K562 (cell line): ENCODE measurements at regions not wholly inside any gene's neighbourhood (a gene's known extent, or its start where the extent isn't known, plus 50 kb on each side); places are given as distances from the start of the nearest gene placed in this dataset.

Experiments
- ATAC-seq: fragments of 200-7000 bp; cut with Tn5 transposase; 3 replicates; pipeline ENCODE4 v1.9.1; 2020; ENCODE audit warnings: moderate library complexity
- BruUV-seq: library from RNA; stranded (reverse); fragments of 400-500 nt; replicated peaks from 2 replicates; lab custom pipeline; 2021; lab: Mats Ljungman, UMichigan
- CTCF ChIA-PET: fragments of 300-600 bp; formaldehyde crosslinking; extraction: SDS; loops from one replicate; lab custom pipeline; 2021; ENCODE audit warnings: low intra/inter-chr PET ratio; lab: Yijun Ruan, JAX
- POLR2A ChIA-PET: fragments of 300-600, 350-650 bp; sonication (Branson Sonifier 250); formaldehyde crosslinking; extraction: SDS; loops from one replicate; lab custom pipeline; 2021; ENCODE audit warnings: antibody characterized with exemption, inconsistent platforms; lab: Yijun Ruan, JAX
- DNase-seq, 4 experiments: peaks; one replicate each; pipeline versions ENCODE4 v3.0.0 to v3.0.0-alpha.2; 2011 to 2018; ENCODE audit warnings: low spot score in 3 of 4, mixed read lengths in 3 of 4; ENCODE audit errors: extremely low read depth in 1 of 4
- FAIRE-seq: peaks from 2 replicates; lab custom pipeline; 2011; peaks lifted over from hg19 to GRCh38; lab: Jason Lieb, UNC
- H2AFZ ChIP-seq: 2 replicates; pipeline ENCODE4 v1.6.0; 2011; ENCODE audit warnings: low read depth, low read length, control low read depth, inconsistent platforms
- H3K27ac ChIP-seq: fragments of 200-600 bp; 3 replicates; pipeline ENCODE4 v1.8.0; 2011; ENCODE audit warnings: low read depth, mild to moderate bottlenecking, control low read depth, inconsistent platforms, low read length, moderate library complexity, mixed read lengths; ENCODE audit errors: extremely low read depth
- H3K27me3 ChIP-seq, 2 experiments: fragments of 300-600 bp in 1 of 2; 2 replicates in 1 of 2; 3 replicates in 1 of 2; pipeline versions ENCODE4 v1.6.0 to v1.8.0; 2011; ENCODE audit warnings: inconsistent platforms in 2 of 2, low read length in 2 of 2, mild to moderate bottlenecking in 1 of 2, mixed read lengths in 1 of 2, moderate library complexity in 1 of 2; ENCODE audit not compliant: control insufficient read depth in 2 of 2, insufficient read depth in 2 of 2
- H3K36me3 ChIP-seq: fragments of 300-600 bp; 3 replicates; pipeline ENCODE4 v1.8.0; 2011; ENCODE audit warnings: mild to moderate bottlenecking, low read length, inconsistent platforms; ENCODE audit not compliant: control insufficient read depth, insufficient read depth
- H3K4me1 ChIP-seq, 2 experiments: fragments of 200-600 bp in 1 of 2; replicated peaks in 1 of 2; 2 replicates in 1 of 2; 3 replicates in 1 of 2; pipeline versions ENCODE4 v1.5.1 to v1.8.0; 2011; ENCODE audit warnings: inconsistent platforms in 2 of 2, low read length in 2 of 2, mild to moderate bottlenecking in 1 of 2, mixed read lengths in 1 of 2, moderate library complexity in 1 of 2; ENCODE audit not compliant: control insufficient read depth in 2 of 2, insufficient read depth in 2 of 2
- H3K4me2 ChIP-seq: 2 replicates; pipeline ENCODE4 v1.6.1; 2011; ENCODE audit warnings: low read length, control low read depth, inconsistent platforms, mixed read lengths; ENCODE audit not compliant: insufficient read depth
- H3K4me3 ChIP-seq: fragments of 200-600 bp; sonication (generic), shearing (Covaris generic); 2 replicates; pipeline ENCODE4 v1.5.1; 2016; ENCODE audit warnings: control low read depth, inconsistent platforms
- H3K79me2 ChIP-seq: fragments of 200-600 bp; 3 replicates; pipeline ENCODE4 v1.8.0; 2011; ENCODE audit warnings: low read length, inconsistent platforms; ENCODE audit not compliant: control insufficient read depth, insufficient read depth
- H3K9ac ChIP-seq, 2 experiments: 2 replicates each; pipeline versions ENCODE4 v1.6.0 to v1.6.1; 2011; ENCODE audit warnings: low read depth in 2 of 2, low read length in 2 of 2, control low read depth in 1 of 2, inconsistent platforms in 1 of 2, mild to moderate bottlenecking in 1 of 2, mixed read lengths in 1 of 2; ENCODE audit not compliant: insufficient read depth in 1 of 2
- H3K9me1 ChIP-seq: one replicate; pipeline ENCODE4 v1.6.0; 2011; ENCODE audit warnings: inconsistent platforms, mild to moderate bottlenecking, low read length, moderate library complexity; ENCODE audit not compliant: control insufficient read depth, insufficient read depth
- H3K9me3 ChIP-seq: replicated peaks from 2 replicates; pipeline ENCODE4 v1.5.1; 2011; ENCODE audit warnings: low read depth, low read length, inconsistent platforms; ENCODE audit not compliant: control insufficient read depth, insufficient read depth
- H4K20me1 ChIP-seq: replicated peaks from 2 replicates; pipeline ENCODE4 v1.6.1; 2011; ENCODE audit warnings: low read length, inconsistent platforms, mixed read lengths; ENCODE audit not compliant: control insufficient read depth, insufficient read depth
- CAMTA2 ChIP-seq: fragments of 250-450 bp; sonication (Bioruptor Pico); conservative IDR thresholded peaks from 2 replicates; pipeline ENCODE4 v1.5.1; 2022
- CBFA2T3 ChIP-seq: fragments of 450-650 bp; IDR thresholded peaks from 2 replicates; pipeline ENCODE4 v1.6.1; 2017
- ETV1 ChIP-seq: fragments of 450-650 bp; conservative IDR thresholded peaks from 2 replicates; pipeline ENCODE4 v1.6.1; 2016; ENCODE audit warnings: missing genetic modification characterization, control low read depth, low read depth, missing compliant biosample characterization
- GABPA ChIP-seq: fragments of 200-800 bp; sonication (Bioruptor generic); conservative IDR thresholded peaks from 2 replicates; pipeline ENCODE4 v1.6.1; 2016; ENCODE audit warnings: low read depth, missing genetic modification characterization, missing compliant biosample characterization
- GABPB2 ChIP-seq: fragments of 250-450 bp; sonication (Bioruptor Pico); conservative IDR thresholded peaks from 2 replicates; pipeline ENCODE4 v1.5.1; 2021; ENCODE audit warnings: mild to moderate bottlenecking
- MAZ ChIP-seq, 2 experiments: fragments of 450-650 bp in 1 of 2; sonication (generic) in 1 of 2; formaldehyde crosslinking; IDR thresholded peaks in 1 of 2; conservative IDR thresholded peaks in 1 of 2; 2 replicates each; pipeline versions ENCODE4 v1.4.0 to v1.5.0; 2020; ENCODE audit warnings: mild to moderate bottlenecking in 1 of 2, missing genetic modification reagents in 1 of 2
- PCBP2 ChIP-seq: fragments of 200-400 bp; formaldehyde crosslinking; IDR thresholded peaks from 2 replicates; pipeline ENCODE4 v1.6.1; 2018; ENCODE audit warnings: low read length, low read depth, mild to moderate bottlenecking, moderate library complexity; ENCODE audit not compliant: poor library complexity, severe bottlenecking
- PHB2 ChIP-seq: fragments of 450-650 bp; IDR thresholded peaks from 2 replicates; pipeline ENCODE4 v1.6.1; 2017; ENCODE audit warnings: low read depth
- SMARCB1 ChIP-seq: IDR thresholded peaks from 2 replicates; pipeline ENCODE4 v1.6.1; 2011; ENCODE audit warnings: improper control_type of control experiment, low read depth; ENCODE audit not compliant: insufficient read length
- SP1 ChIP-seq: sonication (generic); formaldehyde crosslinking; IDR thresholded peaks from 2 replicates; pipeline ENCODE4 v1.8.1; 2022; ENCODE audit warnings: mild to moderate bottlenecking, missing genetic modification reagents
- XRCC3 ChIP-seq: fragments of 450-650 bp; IDR thresholded peaks from 2 replicates; pipeline ENCODE4 v1.6.1; 2017; ENCODE audit warnings: mild to moderate bottlenecking, moderate library complexity
- ZNF253 ChIP-seq: fragments of 250-450 bp; sonication (Bioruptor Pico); conservative IDR thresholded peaks from 2 replicates; pipeline ENCODE4 v1.6.1; 2021; ENCODE audit warnings: mild to moderate bottlenecking
- WGBS: fragments of 100-300 bp; shearing (Covaris generic); methylation state at CpG from one replicate; pipeline ENCODE4 v1.1.6; 2016; ENCODE audit warnings: low coverage, mixed read lengths; ENCODE audit not compliant: insufficient coverage; ENCODE audit errors: missing lambda C conversion rate; 5-methylcytosine and 5-hydroxymethylcytosine counted together
- in situ Hi-C: fragments of 300-500 bp; cut with MboI; formaldehyde crosslinking; loops from 4 replicates; pipeline ENCODE4 v1.15.0; 2018; ENCODE audit warnings: inconsistent platforms, mixed read lengths
- intact Hi-C: fragments of 100-400 bp; cut with micrococcal nuclease; formaldehyde crosslinking; loops from 2 replicates; pipeline ENCODE4 v1.14.2; 2022
- TF ChIP-seq, protein P1 (sequence below): fragments of 250-450 bp; sonication (Bioruptor Pico); IDR thresholded peaks from 2 replicates; pipeline ENCODE4 v1.8.0; 2022; ENCODE audit warnings: inconsistent platforms

DNA sequence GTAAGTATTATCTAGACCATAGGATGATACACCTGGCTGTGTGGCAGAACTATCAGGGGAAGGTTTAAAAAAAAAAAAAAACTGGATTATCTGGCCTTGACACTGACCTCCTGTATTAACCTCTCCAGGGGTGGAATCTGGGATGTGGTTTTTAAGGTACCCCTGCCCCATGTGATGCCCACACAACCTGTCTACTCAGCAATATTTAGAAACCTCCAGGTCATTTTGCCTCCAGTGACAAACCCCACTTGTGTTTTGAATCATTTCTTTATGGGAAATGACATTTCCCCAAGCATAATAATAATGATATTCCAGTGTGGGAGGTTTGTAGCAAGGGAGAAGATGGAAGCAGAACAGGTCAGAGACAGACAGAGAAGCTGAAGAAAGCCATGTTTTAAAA lies 179.1 kb downstream of the RSL24D1 start (continued):
- TF ChIP-seq MAZ (CRISPR knock-in tag; conservative IDR thresholded peaks at IDR 0.05 in 1 of 2, IDR thresholded peaks at IDR 0.05 in 1 of 2) (no peak), SP1 (CRISPR knock-in tag) (no peak), ETV1 (tag) (no peak), GABPB2 (no peak), PHB2 (no peak), ZNF253 (CRISPR knock-in tag) (no peak), CBFA2T3 (no peak)

DNA sequence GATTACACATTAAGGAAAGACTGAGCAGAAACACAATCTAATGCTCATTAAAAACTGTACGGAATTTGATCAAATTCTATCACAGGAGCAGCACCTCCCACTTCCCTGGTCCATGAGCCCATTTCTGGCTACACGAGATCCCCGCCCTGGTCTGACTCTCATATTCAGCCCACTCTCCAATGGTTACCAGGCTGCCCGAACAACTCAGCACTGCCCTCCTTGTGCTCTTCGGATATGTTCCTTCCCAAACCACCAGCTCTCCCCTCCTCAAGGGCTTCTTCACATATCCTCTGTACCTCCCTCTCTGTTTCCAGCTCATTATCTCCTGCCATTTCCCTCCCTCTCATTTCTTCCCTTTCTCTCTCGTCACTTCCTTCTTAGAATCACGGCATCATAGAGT lies 180.5 kb downstream of the RSL24D1 start:
- Histone ChIP-seq H3K36me3 (no peaks in the 10 kb centered on the region), H3K9ac (no peak overlapping the region), H4K20me1 (no peaks in the 10 kb centered on the region), H3K9me3 (no peaks in the 10 kb centered on the region), H3K4me1 (no peaks in the 10 kb centered on the region), H3K9me1 (no peaks in the 10 kb centered on the region), H3K4me2 (no peak overlapping the region), H2AFZ (no peak overlapping the region), H3K27ac (no peak overlapping the region), H3K4me3 (no peak overlapping the region), H3K27me3 (no peaks in the 10 kb centered on the region), H3K79me2 (no peaks in the 10 kb centered on the region)
- FAIRE-seq = no peak
- ChIA-PET CTCF (no interaction called here), POLR2A (no interaction called here)
- WGBS = 0% methylated on average over 7 of the region's 7 CpGs
- ATAC-seq = peak; percentile 33; the same call in 1 of the 3 replicates
- TF ChIP-seq, protein P1, sequence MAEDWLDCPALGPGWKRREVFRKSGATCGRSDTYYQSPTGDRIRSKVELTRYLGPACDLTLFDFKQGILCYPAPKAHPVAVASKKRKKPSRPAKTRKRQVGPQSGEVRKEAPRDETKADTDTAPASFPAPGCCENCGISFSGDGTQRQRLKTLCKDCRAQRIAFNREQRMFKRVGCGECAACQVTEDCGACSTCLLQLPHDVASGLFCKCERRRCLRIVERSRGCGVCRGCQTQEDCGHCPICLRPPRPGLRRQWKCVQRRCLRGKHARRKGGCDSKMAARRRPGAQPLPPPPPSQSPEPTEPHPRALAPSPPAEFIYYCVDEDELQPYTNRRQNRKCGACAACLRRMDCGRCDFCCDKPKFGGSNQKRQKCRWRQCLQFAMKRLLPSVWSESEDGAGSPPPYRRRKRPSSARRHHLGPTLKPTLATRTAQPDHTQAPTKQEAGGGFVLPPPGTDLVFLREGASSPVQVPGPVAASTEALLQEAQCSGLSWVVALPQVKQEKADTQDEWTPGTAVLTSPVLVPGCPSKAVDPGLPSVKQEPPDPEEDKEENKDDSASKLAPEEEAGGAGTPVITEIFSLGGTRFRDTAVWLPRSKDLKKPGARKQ = no peak
- TF ChIP-seq GABPA (no peak), SMARCB1 (no peak), XRCC3 (no peak), CAMTA2 (CRISPR knock-in tag) (no peak), PCBP2 (no peak)
- intact Hi-C loops (no loop called here), in situ Hi-C loops (no loop called here)
- DNase-seq = no peak
- BruUV-seq = no TSS peak
